Body of pancreas (tissue), 4 donors: ENCODE measurements at regions not wholly inside any gene's neighbourhood (a gene's known extent, or its start where the extent isn't known, plus 50 kb on each side); places are given as distances from the start of the nearest gene placed in this dataset.

Source experiments
- ATAC-seq: fragments of 150-250 bp; one replicate; pipeline ENCODE4 v1.9.1; 2016
- DNase-seq, 4 donors: peaks; one replicate each; pipeline ENCODE4 v3.0.0-alpha.2; 2019
- H3K27ac ChIP-seq, 4 donors: fragments of 200-600 bp; sonication (generic); 1 replicate in 3 of 4; 2 replicates in 1 of 4; pipeline versions ENCODE4 v1.5.1 to v1.6.1; 2016 to 2019; ENCODE audit warnings: mild to moderate bottlenecking in 1 of 4, mixed read lengths in 1 of 4, moderate library complexity in 1 of 4
- H3K27me3 ChIP-seq, 2 donors: fragments of 200-600 bp; sonication (generic); one replicate each; pipeline ENCODE4 v1.6.0; 2016; ENCODE audit warnings: mild to moderate bottlenecking in 1 of 2
- H3K36me3 ChIP-seq, 2 donors: fragments of 200-600 bp; sonication (generic); replicated peaks in 1 of 2; 2 replicates each; pipeline ENCODE4 v1.5.1; 2016; ENCODE audit warnings: low read depth in 2 of 2; ENCODE audit not compliant: insufficient read depth in 1 of 2
- H3K4me1 ChIP-seq: fragments of 200-600 bp; sonication (generic); one replicate; pipeline ENCODE4 v1.6.0; 2016
- H3K4me3 ChIP-seq, 2 donors: fragments of 200-600 bp; sonication (generic); 1 replicate in 1 of 2; 2 replicates in 1 of 2; pipeline ENCODE4 v1.5.1; 2016 to 2019
- H3K9me3 ChIP-seq, 3 donors: fragments of 200-600 bp; sonication (generic); 1 replicate in 2 of 3; 2 replicates in 1 of 3; pipeline ENCODE4 v1.5.1; 2016
- CTCF ChIP-seq, 7 experiments: fragments of 450-650 bp in 4 of 7; fragments of 200-600 bp in 3 of 7; sonication (generic) in 3 of 7; IDR thresholded peaks; one replicate each; pipeline ENCODE4 v1.5.1; 2016 to 2019; ENCODE audit warnings: antibody characterized with exemption in 7 of 7
- POLR2A ChIP-seq, 3 donors: fragments of 450-650 bp; IDR thresholded peaks; one replicate each; pipeline ENCODE4 v1.6.1; 2016; ENCODE audit warnings: antibody characterized with exemption in 3 of 3, mild to moderate bottlenecking in 2 of 3
- WGBS, 2 donors: methylation state at CpG; one replicate each; pipeline ENCODE4 v1.1.5; 2017; 5-methylcytosine and 5-hydroxymethylcytosine counted together
- intact Hi-C: fragments of 100-400 bp; cut with DNase I; formaldehyde crosslinking; loops from one replicate; pipeline ENCODE4 v1.15.1; 2023

GRCh38 chr1:209063767-209064659 lies 519.5 kb upstream of the CAMK1G start:
- Histone ChIP-seq H3K4me1 (no peaks in the 10 kb centered on the region), H3K27me3 (no peaks in the 10 kb centered on the region), H3K27ac (no peak overlapping the region), H3K4me3 (no peak overlapping the region), H3K9me3 (no peaks in the 10 kb centered on the region), H3K36me3 (no peaks in the 10 kb centered on the region)
- 77 to 84% methylated on average over 13 of the region's 13 CpGs for WGBS, 2 donors
- DNase-seq (no peak), ATAC-seq (no peak)
- intact Hi-C loops: no loop called here
- no peak for TF ChIP-seq CTCF (IDR thresholded peaks at IDR 0.05)

GRCh38 chr1:209064850-209065706 lies 518.4 kb upstream of the CAMK1G start:
- Histone ChIP-seq H3K4me3 (no peak overlapping the region), H3K27ac (no peak overlapping the region), H3K36me3 (no peaks in the 10 kb centered on the region), H3K27me3 (no peaks in the 10 kb centered on the region), H3K9me3 (no peaks in the 10 kb centered on the region), H3K4me1 (no peaks in the 10 kb centered on the region)
- DNase-seq (no peak), ATAC-seq (no peak)
- TF ChIP-seq POLR2A (IDR thresholded peaks at IDR 0.05) (no peak), CTCF (IDR thresholded peaks at IDR 0.05) (no peak)
- intact Hi-C loops: no loop called here
- WGBS, 2 donors: 66 to 71% methylated on average over 10 to 11 of the region's 11 CpGs

GRCh38 chr1:209072481-209072880 lies 511.0 kb upstream of the CAMK1G start:
- Histone ChIP-seq H3K4me3 (no peak overlapping the region), H3K27me3 (no peaks in the 10 kb centered on the region), H3K4me1 (no peaks in the 10 kb centered on the region), H3K36me3 (no peaks in the 10 kb centered on the region), H3K9me3 (no peaks in the 10 kb centered on the region), H3K27ac (no peak overlapping the region)
- no peak for ATAC-seq
- TF ChIP-seq CTCF (IDR thresholded peaks at IDR 0.05): no peak
- TF ChIP-seq POLR2A (IDR thresholded peaks at IDR 0.05): no peak
- intact Hi-C loops: no loop called here
- DNase-seq: no peak

GRCh38 chr1:209073879-209074278 lies 509.6 kb upstream of the CAMK1G start:
- no peak overlapping the region for H3K27ac ChIP-seq
- no peaks in the 10 kb centered on the region for H3K36me3 ChIP-seq
- intact Hi-C loops: no loop called here
- H3K27me3 ChIP-seq: no peaks in the 10 kb centered on the region
- no peaks in the 10 kb centered on the region for H3K4me1 ChIP-seq
- TF ChIP-seq POLR2A (IDR thresholded peaks at IDR 0.05): no peak
- no peak for TF ChIP-seq CTCF (IDR thresholded peaks at IDR 0.05)
- ATAC-seq (no peak), DNase-seq (no peak)
- no peak overlapping the region for H3K4me3 ChIP-seq
- no peaks in the 10 kb centered on the region for H3K9me3 ChIP-seq
